Transverse colon (tissue), 4 donors: ENCODE measurements at regions not wholly inside any gene's neighbourhood (a gene's known extent, or its start where the extent isn't known, plus 50 kb on each side); places are given as distances from the start of the nearest gene placed in this dataset.
A peak's percentile ranks its signal among the peaks of the same experiment; 100 is the strongest.

Source experiments
- DNase-seq: peaks from one replicate; pipeline ENCODE4 v3.0.0-alpha.2; 2019
- H3K27ac ChIP-seq, 4 donors: fragments of 200-600 bp; sonication (generic); 2 replicates each; pipeline ENCODE4 v1.5.1; 2016 to 2018; ENCODE audit warnings: inconsistent platforms in 4 of 4
- H3K27me3 ChIP-seq: fragments of 200-600 bp; sonication (generic); 2 replicates; pipeline ENCODE4 v1.5.1; 2017; ENCODE audit warnings: inconsistent platforms
- H3K36me3 ChIP-seq, 4 donors: fragments of 200-600 bp; sonication (generic); 2 replicates each; pipeline ENCODE4 v1.5.1; 2017 to 2019; ENCODE audit warnings: inconsistent platforms in 4 of 4
- H3K4me1 ChIP-seq, 4 donors: fragments of 200-600 bp; sonication (generic); 2 replicates each; pipeline ENCODE4 v1.5.1; 2017 to 2020; ENCODE audit warnings: inconsistent platforms in 4 of 4
- H3K4me3 ChIP-seq, 4 donors: fragments of 200-600 bp; sonication (generic); 1 replicate in 1 of 4; 2 replicates in 3 of 4; pipeline versions ENCODE4 v1.5.1 to v1.6.1; 2017 to 2019; ENCODE audit warnings: inconsistent platforms in 4 of 4
- H3K9me3 ChIP-seq, 2 donors: fragments of 200-600 bp; sonication (generic); 2 replicates each; pipeline ENCODE4 v1.5.1; 2017 to 2019; ENCODE audit warnings: inconsistent platforms in 2 of 2
- EP300 ChIP-seq: sonication (generic); formaldehyde crosslinking; IDR thresholded peaks from one replicate; pipeline ENCODE4 v1.6.1; 2017; ENCODE audit warnings: antibody characterized with exemption, low read depth
- POLR2A ChIP-seq: fragments of 450-650 bp; IDR thresholded peaks from one replicate; pipeline ENCODE4 v1.6.1; 2016; ENCODE audit warnings: antibody characterized with exemption, mild to moderate bottlenecking, moderate library complexity
- POLR2AphosphoS5 ChIP-seq, 3 donors: sonication (generic); formaldehyde crosslinking; IDR thresholded peaks; one replicate each; pipeline ENCODE4 v1.6.1; 2016; ENCODE audit warnings: antibody characterized with exemption in 3 of 3
- WGBS, 2 donors: methylation state at CpG; one replicate each; pipeline ENCODE4 v1.1.5; 2018; ENCODE audit warnings: low coverage in 1 of 2; 5-methylcytosine and 5-hydroxymethylcytosine counted together
- in situ Hi-C, 4 donors: fragments of 200-750 bp; cut with MboI; loops; one replicate each; pipeline versions ENCODE4 v1.15.0 to v1.15.1; 2017; ENCODE audit warnings: low sequenced_read_pairs in 3 of 4, low pct_ligation_motif_present in 1 of 4, low pct_unique_long_range_greater_than_20kb in 1 of 4
- intact Hi-C: fragments of 100-400 bp; cut with DNase I; formaldehyde crosslinking; loops from one replicate; pipeline ENCODE4 v1.15.1; 2023; ENCODE audit warnings: low total_unique reads
- TF ChIP-seq, protein P1 (sequence below), 5 experiments: fragments of 200-600 bp in 3 of 5; fragments of 450-650 bp in 2 of 5; sonication (generic) in 3 of 5; IDR thresholded peaks; 1 replicate in 2 of 5; 2 replicates in 3 of 5; pipeline ENCODE4 v1.5.1; 2016 to 2017; ENCODE audit warnings: antibody characterized with exemption in 5 of 5, inconsistent platforms in 3 of 5, mild to moderate bottlenecking in 2 of 5, moderate library complexity in 1 of 5

DNA sequence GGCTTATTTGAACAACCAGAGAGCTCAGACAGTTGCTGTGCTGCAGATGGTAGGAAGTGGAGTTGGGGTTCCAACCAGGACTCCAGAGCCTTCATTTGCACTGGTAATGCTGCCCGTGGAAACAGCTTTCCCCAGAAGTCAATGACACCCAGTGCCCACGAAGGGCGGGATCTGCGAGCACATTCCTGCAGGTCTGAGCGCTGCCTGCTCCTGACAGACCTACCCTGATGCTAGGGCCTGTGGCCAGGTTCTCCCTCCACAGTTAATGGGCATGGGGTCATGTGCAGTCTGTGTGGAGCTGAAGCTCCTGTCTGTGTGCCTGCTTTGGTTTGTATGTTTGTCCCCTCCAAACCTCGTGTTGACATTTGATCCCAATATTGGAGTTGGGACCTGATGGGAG, 299.0 kb upstream of the HS6ST1 start:
- no peaks in the 10 kb centered on the region for H3K36me3 ChIP-seq
- H3K9me3 ChIP-seq, result no peaks in the 10 kb centered on the region
- no peak overlapping the region for H3K27ac ChIP-seq
- in situ Hi-C loops (no loop called here), intact Hi-C loops (no loop called here)
- DNase-seq, result no peak
- H3K27me3 ChIP-seq, result no peaks in the 10 kb centered on the region
- no peaks in the 10 kb centered on the region for H3K4me1 ChIP-seq
- 82% methylated on average over 6 of the region's 6 CpGs; no CpG with 5 or more reads in 1 of the 2 donors for WGBS, 2 donors
- no peak for TF ChIP-seq POLR2A
- no peak for TF ChIP-seq EP300
- TF ChIP-seq POLR2AphosphoS5 (IDR thresholded peaks at IDR 0.05), result no peak
- TF ChIP-seq, protein P1, sequence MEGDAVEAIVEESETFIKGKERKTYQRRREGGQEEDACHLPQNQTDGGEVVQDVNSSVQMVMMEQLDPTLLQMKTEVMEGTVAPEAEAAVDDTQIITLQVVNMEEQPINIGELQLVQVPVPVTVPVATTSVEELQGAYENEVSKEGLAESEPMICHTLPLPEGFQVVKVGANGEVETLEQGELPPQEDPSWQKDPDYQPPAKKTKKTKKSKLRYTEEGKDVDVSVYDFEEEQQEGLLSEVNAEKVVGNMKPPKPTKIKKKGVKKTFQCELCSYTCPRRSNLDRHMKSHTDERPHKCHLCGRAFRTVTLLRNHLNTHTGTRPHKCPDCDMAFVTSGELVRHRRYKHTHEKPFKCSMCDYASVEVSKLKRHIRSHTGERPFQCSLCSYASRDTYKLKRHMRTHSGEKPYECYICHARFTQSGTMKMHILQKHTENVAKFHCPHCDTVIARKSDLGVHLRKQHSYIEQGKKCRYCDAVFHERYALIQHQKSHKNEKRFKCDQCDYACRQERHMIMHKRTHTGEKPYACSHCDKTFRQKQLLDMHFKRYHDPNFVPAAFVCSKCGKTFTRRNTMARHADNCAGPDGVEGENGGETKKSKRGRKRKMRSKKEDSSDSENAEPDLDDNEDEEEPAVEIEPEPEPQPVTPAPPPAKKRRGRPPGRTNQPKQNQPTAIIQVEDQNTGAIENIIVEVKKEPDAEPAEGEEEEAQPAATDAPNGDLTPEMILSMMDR (IDR thresholded peaks at IDR 0.05), result no peak
- H3K4me3 ChIP-seq, result no peak overlapping the region

DNA sequence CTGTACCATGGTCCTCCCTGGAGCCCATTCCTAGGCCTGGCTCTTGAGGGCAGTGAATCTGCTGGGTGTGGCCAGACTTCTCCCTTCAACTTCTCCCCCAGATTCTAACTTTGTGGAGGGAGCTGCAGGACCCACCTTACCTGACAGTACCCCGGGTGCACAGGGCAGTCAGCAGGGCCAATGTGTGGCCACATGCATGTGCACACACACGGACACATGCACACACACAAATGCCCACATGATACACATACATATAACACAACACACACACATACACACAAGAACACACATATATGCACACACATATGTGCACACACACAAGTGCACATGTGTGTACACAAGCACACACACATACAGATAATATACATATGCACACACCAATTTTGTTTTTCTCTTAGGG, 300.0 kb upstream of the HS6ST1 start:
- no peak for TF ChIP-seq POLR2A
- no peak for TF ChIP-seq EP300
- 40 to 80% methylated on average over 1 to 2 of the region's 2 CpGs for WGBS, 2 donors
- Histone ChIP-seq H3K4me1 (peaks cover 0 to under 1% (median 0%) of the 10 kb centered on the region in 4 donors), H3K27me3 (no peaks in the 10 kb centered on the region), H3K36me3 (no peaks in the 10 kb centered on the region), H3K9me3 (no peaks in the 10 kb centered on the region), H3K27ac (no peak overlapping the region), H3K4me3 (no peak overlapping the region)
- intact Hi-C loops, result no loop called here
- in situ Hi-C loops, result no loop called here
- DNase-seq, result no peak

GRCh38 chr2:128619471-128620325, 301.0 kb upstream of the HS6ST1 start:
- no peaks in the 10 kb centered on the region for H3K27me3 ChIP-seq
- H3K36me3 ChIP-seq, result no peaks in the 10 kb centered on the region
- DNase-seq, result no peak
- H3K27ac ChIP-seq, result no peak overlapping the region
- no peak for TF ChIP-seq POLR2A
- TF ChIP-seq, protein P1 (IDR thresholded peaks at IDR 0.05), result no peak
- no peak for TF ChIP-seq POLR2AphosphoS5 (IDR thresholded peaks at IDR 0.05)
- TF ChIP-seq EP300, result no peak
- H3K4me3 ChIP-seq, result no peak overlapping the region
- intact Hi-C loops (no loop called here), in situ Hi-C loops (no loop called here)
- peaks cover 0 to 4% (median 0%) of the 10 kb centered on the region in 4 donors for H3K4me1 ChIP-seq
- H3K9me3 ChIP-seq, result no peaks in the 10 kb centered on the region
- WGBS, 2 donors, result 90% methylated on average over 12 of the region's 18 CpGs; no CpG with 5 or more reads in 1 of the 2 donors

GRCh38 chr2:128621074-128621473, 302.4 kb upstream of the HS6ST1 start:
- intact Hi-C loops (no loop called here), in situ Hi-C loops (no loop called here)
- H3K4me3 ChIP-seq, result no peak overlapping the region
- H3K9me3 ChIP-seq, result no peaks in the 10 kb centered on the region
- H3K36me3 ChIP-seq, result no peaks in the 10 kb centered on the region
- no peak for TF ChIP-seq POLR2AphosphoS5 (IDR thresholded peaks at IDR 0.05)
- no peak overlapping the region for H3K27ac ChIP-seq
- DNase-seq, result no peak
- peaks cover 0 to 4% (median 0%) of the 10 kb centered on the region in 4 donors for H3K4me1 ChIP-seq
- no peaks in the 10 kb centered on the region for H3K27me3 ChIP-seq

GRCh38 chr2:128622371-128622770, 303.7 kb upstream of the HS6ST1 start:
- intact Hi-C loops, result no loop called here
- Histone ChIP-seq H3K4me1 (peaks cover 0 to 4% (median 0%) of the 10 kb centered on the region in 4 donors), H3K9me3 (no peaks in the 10 kb centered on the region), H3K27me3 (no peaks in the 10 kb centered on the region), H3K27ac (no peak overlapping the region), H3K4me3 (no peak overlapping the region), H3K36me3 (no peaks in the 10 kb centered on the region)
- DNase-seq, result peak; percentile 24
- WGBS, 2 donors, result 95% methylated on average over 6 of the region's 7 CpGs; no CpG with 5 or more reads in 1 of the 2 donors
- in situ Hi-C loops, result no loop called here
- TF ChIP-seq EP300 (no peak), POLR2A (no peak)
- TF ChIP-seq, protein P1 (IDR thresholded peaks at IDR 0.05), result no peak
